A549 (cell line): ENCODE measurements at regions not wholly inside any gene's neighbourhood (a gene's known extent, or its start where the extent isn't known, plus 50 kb on each side); places are given as distances from the start of the nearest gene placed in this dataset.

Experiments used
- ATAC-seq, 2 experiments: fragments of 200-7000 bp in 1 of 2; fragments of >200 bp in 1 of 2; cut with Nextera tagmentation in 1 of 2; cut with Tn5 transposase in 1 of 2; 3 replicates each; pipeline versions ENCODE4 v1.8.0 to v1.9.1; 2018 to 2020; ENCODE audit warnings: mild to moderate bottlenecking in 1 of 2, moderate library complexity in 1 of 2
- CTCF ChIA-PET: fragments of 300-600 bp; sonication (Branson Sonifier 250); formaldehyde crosslinking; extraction: SDS; loops from one replicate; lab custom pipeline; 2021; ENCODE audit warnings: antibody characterized with exemption, inconsistent platforms; lab: Yijun Ruan, JAX
- POLR2A ChIA-PET: fragments of 350-600 bp; formaldehyde crosslinking; extraction: SDS; loops from one replicate; lab custom pipeline; 2021; ENCODE audit warnings: antibody characterized with exemption, inconsistent platforms; lab: Yijun Ruan, JAX
- DNase-seq, 2 experiments: peaks; one replicate each; pipeline versions ENCODE4 v3.0.0 to v3.0.0-alpha.2; 2011 to 2016; ENCODE audit warnings: low read depth in 1 of 2, low spot score in 1 of 2
- FAIRE-seq: peaks from 2 replicates; lab custom pipeline; 2011; peaks lifted over from hg19 to GRCh38; lab: Jason Lieb, UNC
- H3K27ac ChIP-seq, 2 experiments: fragments of >200 bp; sonication (Bioruptor Twin); formaldehyde crosslinking; 3 replicates each; pipeline ENCODE4 v1.5.1; 2016 to 2017
- H3K4me1 ChIP-seq: fragments of >200 bp; sonication (Bioruptor Twin); formaldehyde crosslinking; 3 replicates; pipeline ENCODE4 v1.6.1; 2016
- H3K4me2 ChIP-seq: fragments of >200 bp; sonication (Bioruptor Twin); formaldehyde crosslinking; 3 replicates; pipeline ENCODE4 v1.6.1; 2016
- H3K4me3 ChIP-seq: fragments of >200 bp; sonication (Bioruptor Twin); formaldehyde crosslinking; 3 replicates; pipeline ENCODE4 v1.5.1; 2016
- H3K9me3 ChIP-seq: fragments of >200 bp; sonication (Bioruptor Twin); formaldehyde crosslinking; 3 replicates; pipeline ENCODE4 v1.6.1; 2016
- ATOH8 ChIP-seq: fragments of 250-450 bp; sonication (Bioruptor Pico); IDR thresholded peaks from 2 replicates; pipeline ENCODE4 v1.5.0; 2020; ENCODE audit warnings: low read depth, mild to moderate bottlenecking, moderate library complexity
- BHLHE40 ChIP-seq: IDR thresholded peaks from 2 replicates; pipeline ENCODE4 v1.6.1; 2012; ENCODE audit warnings: low read depth, low read length, inconsistent platforms
- EHF ChIP-seq: fragments of 250-450 bp; sonication (Bioruptor Pico); IDR thresholded peaks from 2 replicates; pipeline ENCODE4 v1.5.0; 2020; ENCODE audit warnings: mild to moderate bottlenecking
- EHMT2 ChIP-seq: fragments of 200-600 bp; sonication (generic); IDR thresholded peaks from 2 replicates; pipeline ENCODE4 v1.6.1; 2016; ENCODE audit warnings: antibody characterized with exemption, low read depth, mild to moderate bottlenecking, moderate library complexity
- ELK1 ChIP-seq: fragments of 150-350 bp; IDR thresholded peaks from 2 replicates; pipeline ENCODE4 v1.6.1; 2014; ENCODE audit warnings: low read depth, mild to moderate bottlenecking, low read length
- ESRRA ChIP-seq: fragments of 150-350 bp; IDR thresholded peaks from 2 replicates; pipeline ENCODE4 v1.6.1; 2014; ENCODE audit warnings: mild to moderate bottlenecking, low read length, borderline replicate concordance
- FOSL2 ChIP-seq, 2 experiments: fragments of 450-650 bp in 1 of 2; fragments of >200 bp in 1 of 2; sonication (Bioruptor Twin) in 1 of 2; formaldehyde crosslinking; IDR thresholded peaks; 2 replicates each; pipeline versions ENCODE4 v1.5.0 to v1.6.1; 2016 to 2020; ENCODE audit warnings: mild to moderate bottlenecking in 1 of 2, moderate library complexity in 1 of 2
- FOXS1 ChIP-seq: fragments of 250-450 bp; sonication (Bioruptor Pico); IDR thresholded peaks from 2 replicates; pipeline ENCODE4 v1.5.0; 2020; ENCODE audit warnings: mild to moderate bottlenecking, moderate library complexity
- HDAC2 ChIP-seq: fragments of 200-600 bp; sonication (generic); IDR thresholded peaks from 2 replicates; pipeline ENCODE4 v1.6.1; 2016
- HMGXB4 ChIP-seq: fragments of 250-450 bp; sonication (Bioruptor Pico); IDR thresholded peaks from 2 replicates; pipeline ENCODE4 v1.5.0; 2021; ENCODE audit warnings: mild to moderate bottlenecking, moderate library complexity, borderline replicate concordance
- HOXA7 ChIP-seq: fragments of 250-450 bp; sonication (Bioruptor Pico); IDR thresholded peaks from 2 replicates; pipeline ENCODE4 v1.5.0; 2020; ENCODE audit warnings: mild to moderate bottlenecking, moderate library complexity
- HOXB13 ChIP-seq: fragments of 250-450 bp; sonication (Bioruptor Pico); IDR thresholded peaks from 2 replicates; pipeline ENCODE4 v1.5.0; 2020; ENCODE audit warnings: low read depth, mild to moderate bottlenecking, moderate library complexity
- HOXB5 ChIP-seq: fragments of 250-450 bp; sonication (Bioruptor Pico); IDR thresholded peaks from 2 replicates; pipeline ENCODE4 v1.5.0; 2020; ENCODE audit warnings: mild to moderate bottlenecking, moderate library complexity
- JUNB ChIP-seq: fragments of >200 bp; sonication (Bioruptor Twin); formaldehyde crosslinking; IDR thresholded peaks from 2 replicates; pipeline ENCODE4 v1.6.1; 2016
- MAFK ChIP-seq: fragments of 450-650 bp; IDR thresholded peaks from 2 replicates; pipeline ENCODE4 v1.6.1; 2014; ENCODE audit not compliant: partially characterized antibody
- NPAS2 ChIP-seq: fragments of 250-450 bp; sonication (Bioruptor Pico); IDR thresholded peaks from 2 replicates; pipeline ENCODE4 v1.8.0; 2022; ENCODE audit warnings: mild to moderate bottlenecking, moderate library complexity, borderline replicate concordance
- NR3C1 ChIP-seq: fragments of >200 bp; sonication (Bioruptor Twin); formaldehyde crosslinking; IDR thresholded peaks from 3 replicates; pipeline ENCODE4 v1.6.1; 2017
- PBX3 ChIP-seq: IDR thresholded peaks from 2 replicates; pipeline ENCODE4 v1.6.1; 2012
- POLR2A ChIP-seq: IDR thresholded peaks from 2 replicates; pipeline ENCODE4 v1.6.1; 2012; ENCODE audit warnings: mild to moderate bottlenecking, low read length
- SREBF2 ChIP-seq: fragments of 450-650 bp; IDR thresholded peaks from 2 replicates; pipeline ENCODE4 v1.6.1; 2014; ENCODE audit warnings: mild to moderate bottlenecking, moderate library complexity
- ZC3H11A ChIP-seq: fragments of 450-650 bp; IDR thresholded peaks from 2 replicates; pipeline ENCODE4 v1.6.1; 2014; ENCODE audit warnings: antibody characterized with exemption, mild to moderate bottlenecking
- ZSCAN20 ChIP-seq: fragments of 250-450 bp; sonication (Bioruptor Pico); IDR thresholded peaks from 2 replicates; pipeline ENCODE4 v1.8.0; 2022; ENCODE audit warnings: mild to moderate bottlenecking, moderate library complexity
- WGBS: methylation state at CpG from one replicate; pipeline ENCODE4 v1.1.6; 2017; ENCODE audit errors: missing lambda C conversion rate; 5-methylcytosine and 5-hydroxymethylcytosine counted together

GRCh38 chr4:152207378-152207720, 328.5 kb downstream of the FBXW7 start:
- FAIRE-seq: no peak

GRCh38 chr4:152206646-152207377, 329.1 kb downstream of the FBXW7 start:
- no peaks in the 10 kb centered on the region for H3K4me1 ChIP-seq
- ChIA-PET CTCF (no interaction called here), POLR2A (no interaction called here)
- no peak for TF ChIP-seq ELK1
- TF ChIP-seq BHLHE40: no peak
- no peak for TF ChIP-seq HMGXB4
- TF ChIP-seq NR3C1: no peak
- TF ChIP-seq HOXB13 (CRISPR knock-in tag): no peak
- no peak for FAIRE-seq
- no peaks in the 10 kb centered on the region for H3K9me3 ChIP-seq
- no peak for DNase-seq
- H3K4me3 ChIP-seq: no peak overlapping the region
- 72% methylated on average over 8 of the region's 8 CpGs for WGBS
- H3K4me2 ChIP-seq: no peak overlapping the region
- H3K27ac ChIP-seq: no peak overlapping the region
- ATAC-seq: no peak

More at GRCh38 chr4:152207378-152207720, 328.5 kb downstream of the FBXW7 start:
- no peak overlapping the region for H3K4me3 ChIP-seq
- no peaks in the 10 kb centered on the region for H3K4me1 ChIP-seq
- ATAC-seq: no peak
- POLR2A ChIA-PET: no interaction called here
- H3K4me2 ChIP-seq: no peak overlapping the region
- DNase-seq: no peak
- WGBS: 57% methylated on average over 2 of the region's 2 CpGs
- H3K27ac ChIP-seq: no peak overlapping the region
- no peaks in the 10 kb centered on the region for H3K9me3 ChIP-seq
- TF ChIP-seq NPAS2 (CRISPR knock-in tag) (no peak), SREBF2 (no peak), EHF (no peak), FOXS1 (no peak), EHMT2 (no peak), ESRRA (no peak)
- CTCF ChIA-PET: no interaction called here

GRCh38 chr4:152206185-152206584, 329.7 kb downstream of the FBXW7 start:
- no peaks in the 10 kb centered on the region for H3K4me1 ChIP-seq
- DNase-seq: no peak
- CTCF ChIA-PET: no interaction called here
- TF ChIP-seq ZSCAN20 (CRISPR knock-in tag) (no peak), HOXA7 (CRISPR knock-in tag) (no peak)
- TF ChIP-seq, all 56 proteins: peak for 0
- H3K9me3 ChIP-seq: no peaks in the 10 kb centered on the region
- H3K27ac ChIP-seq: no peak overlapping the region
- WGBS: 38% methylated on average over 5 of the region's 5 CpGs
- H3K4me2 ChIP-seq: no peak overlapping the region
- FAIRE-seq (no peak), ATAC-seq (no peak)
- POLR2A ChIA-PET: no interaction called here
- no peak overlapping the region for H3K4me3 ChIP-seq

- CTCF ChIA-PET: no interaction called here
- Histone ChIP-seq H3K9me3 (no peaks in the 10 kb centered on the region), H3K4me3 (no peak overlapping the region), H3K4me2 (no peak overlapping the region), H3K27ac (no peak overlapping the region), H3K4me1 (no peaks in the 10 kb centered on the region)
- POLR2A ChIA-PET: no interaction called here
- ATAC-seq: no peak
- no peak for FAIRE-seq
- no peak for TF ChIP-seq ZC3H11A
- TF ChIP-seq HDAC2: no peak
- TF ChIP-seq MAFK: no peak
- no peak for TF ChIP-seq BHLHE40
- TF ChIP-seq JUNB: no peak
- no peak for TF ChIP-seq POLR2A
- TF ChIP-seq HOXB5 (CRISPR knock-in tag): no peak
- no peak for TF ChIP-seq FOSL2 (IDR thresholded peaks at IDR 0.05)
- TF ChIP-seq FOSL2 (CRISPR knock-in tag; IDR thresholded peaks at IDR 0.05): no peak
- no peak for TF ChIP-seq ATOH8 (CRISPR knock-in tag)
- no peak for TF ChIP-seq PBX3
- no peak for TF ChIP-seq HOXB13 (CRISPR knock-in tag)
- no peak for DNase-seq
- 35% methylated on average over 3 of the region's 3 CpGs for WGBS
These were observed 333.5 kb downstream of the FBXW7 start for GRCh38 chr4:152202415-152202814.
